Stimulated activated CD4-positive, alpha-beta T cell treated with anti-CD3 and anti-CD28 coated beads, Interleukin-4, amount 100 ng/mL, for 48 hours (primary cell): ENCODE measurements at regions not wholly inside any gene's neighbourhood (a gene's known extent, or its start where the extent isn't known, plus 50 kb on each side); places are given as distances from the start of the nearest gene placed in this dataset.

ENCODE experiments used
- DNase-seq, 2 donors: peaks; one replicate each; pipeline ENCODE4 v3.0.0-alpha.2; 2020; ENCODE audit warnings: low read depth in 2 of 2

- no peak for DNase-seq
These were observed 264.3 kb downstream of the PTEN start for GRCh38 chr10:88127766-88128165.

GRCh38 chr10:88129013-88129412, 265.6 kb downstream of the PTEN start:
- no peak for DNase-seq

- DNase-seq = no peak
These were observed 267.5 kb downstream of the PTEN start for GRCh38 chr10:88130912-88131311.

- DNase-seq = no peak
These were observed 268.2 kb downstream of the PTEN start for GRCh38 chr10:88131511-88132139.

- no peak for DNase-seq
These were observed 273.3 kb downstream of the PTEN start for GRCh38 chr10:88136712-88137111.

GRCh38 chr10:88138319-88138848, 275.0 kb downstream of the PTEN start:
- DNase-seq = no peak

- no peak for DNase-seq
These were observed 283.8 kb downstream of the PTEN start for GRCh38 chr10:88147000-88147798.

GRCh38 chr10:88149906-88150305, 286.5 kb downstream of the PTEN start:
- DNase-seq = no peak

- no peak for DNase-seq
These were observed 286.9 kb downstream of the PTEN start for GRCh38 chr10:88150339-88150738.

- peak; percentile 22 to 43 for DNase-seq
These were observed 289.3 kb downstream of the PTEN start for GRCh38 chr10:88152728-88153133.

GRCh38 chr10:88154596-88155250, 291.3 kb downstream of the PTEN start:
- DNase-seq = no peak

GRCh38 chr10:88156341-88156740, 292.9 kb downstream of the PTEN start:
- no peak for DNase-seq

GRCh38 chr10:88157981-88158465, 294.6 kb downstream of the PTEN start:
- no peak for DNase-seq

GRCh38 chr10:88158526-88159122, 295.2 kb downstream of the PTEN start:
- DNase-seq = no peak

- no peak for DNase-seq
These were observed 295.9 kb downstream of the PTEN start for GRCh38 chr10:88159127-88159829.

GRCh38 chr10:88161070-88161469, 297.6 kb downstream of the PTEN start:
- DNase-seq = no peak

GRCh38 chr10:88161756-88162155, 298.3 kb downstream of the PTEN start:
- DNase-seq = no peak

- no peak for DNase-seq
These were observed 299.4 kb downstream of the PTEN start for GRCh38 chr10:88162852-88163251.

GRCh38 chr10:88163572-88163971, 300.1 kb downstream of the PTEN start:
- no peak for DNase-seq

GRCh38 chr10:88164471-88164870, 301.0 kb downstream of the PTEN start:
- DNase-seq = no peak

GRCh38 chr10:88165849-88166271, 302.4 kb downstream of the PTEN start:
- no peak for DNase-seq
